ENCODE measurements at regions not wholly inside any gene's neighbourhood (a gene's known extent, or its start where the extent isn't known, plus 50 kb on each side); places are given as distances from the start of the nearest gene placed in this dataset.

GRCh38 chr5:63220244-63220643, 641.6 kb downstream of the LRRC70 start:
- WGBS, 2 donors (ENCODE audit: low coverage in 1 of 2), result 25 to 54% methylated on average over 1 of the region's 1 CpG
- H3K36me3 ChIP-seq, result no peaks in the 10 kb centered on the region
- H3K4me1 ChIP-seq, result no peaks in the 10 kb centered on the region
- H3K27me3 ChIP-seq, result no peaks in the 10 kb centered on the region
- no peak for TF ChIP-seq POLR2AphosphoS5 (IDR thresholded peaks at IDR 0.05)
- TF ChIP-seq POLR2A (IDR thresholded peaks at IDR 0.05), result no peak
- TF ChIP-seq, protein P1, sequence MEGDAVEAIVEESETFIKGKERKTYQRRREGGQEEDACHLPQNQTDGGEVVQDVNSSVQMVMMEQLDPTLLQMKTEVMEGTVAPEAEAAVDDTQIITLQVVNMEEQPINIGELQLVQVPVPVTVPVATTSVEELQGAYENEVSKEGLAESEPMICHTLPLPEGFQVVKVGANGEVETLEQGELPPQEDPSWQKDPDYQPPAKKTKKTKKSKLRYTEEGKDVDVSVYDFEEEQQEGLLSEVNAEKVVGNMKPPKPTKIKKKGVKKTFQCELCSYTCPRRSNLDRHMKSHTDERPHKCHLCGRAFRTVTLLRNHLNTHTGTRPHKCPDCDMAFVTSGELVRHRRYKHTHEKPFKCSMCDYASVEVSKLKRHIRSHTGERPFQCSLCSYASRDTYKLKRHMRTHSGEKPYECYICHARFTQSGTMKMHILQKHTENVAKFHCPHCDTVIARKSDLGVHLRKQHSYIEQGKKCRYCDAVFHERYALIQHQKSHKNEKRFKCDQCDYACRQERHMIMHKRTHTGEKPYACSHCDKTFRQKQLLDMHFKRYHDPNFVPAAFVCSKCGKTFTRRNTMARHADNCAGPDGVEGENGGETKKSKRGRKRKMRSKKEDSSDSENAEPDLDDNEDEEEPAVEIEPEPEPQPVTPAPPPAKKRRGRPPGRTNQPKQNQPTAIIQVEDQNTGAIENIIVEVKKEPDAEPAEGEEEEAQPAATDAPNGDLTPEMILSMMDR (IDR thresholded peaks at IDR 0.05), result no peak
- no peak for TF ChIP-seq EP300 (IDR thresholded peaks at IDR 0.05; ENCODE audit: low read depth)
- no peak for DNase-seq
- no peak overlapping the region for H3K4me3 ChIP-seq
- no peaks in the 10 kb centered on the region for H3K9me3 ChIP-seq
- no peak overlapping the region for H3K27ac ChIP-seq
- intact Hi-C loops (cut with DNase I; ENCODE audit: low total_unique reads), result no loop called here
- in situ Hi-C loops (cut with MboI; ENCODE audit: low pct_ligation_motif_present in 1 of 4, low pct_unique_long_range_greater_than_20kb in 1 of 4, low sequenced_read_pairs in 3 of 4), result no loop called here

GRCh38 chr5:63217422-63217821, 638.8 kb downstream of the LRRC70 start:
- in situ Hi-C loops (cut with MboI; ENCODE audit: low pct_ligation_motif_present in 1 of 4, low pct_unique_long_range_greater_than_20kb in 1 of 4, low sequenced_read_pairs in 3 of 4), result no loop called here
- H3K27ac ChIP-seq, result no peak overlapping the region
- no peaks in the 10 kb centered on the region for H3K4me1 ChIP-seq
- no peaks in the 10 kb centered on the region for H3K27me3 ChIP-seq
- H3K4me3 ChIP-seq, result no peak overlapping the region
- H3K36me3 ChIP-seq, result no peaks in the 10 kb centered on the region
- 58 to 81% methylated on average over 4 of the region's 4 CpGs for WGBS, 2 donors (ENCODE audit: low coverage in 1 of 2)
- TF ChIP-seq EP300 (IDR thresholded peaks at IDR 0.05; ENCODE audit: low read depth) (no peak), POLR2A (IDR thresholded peaks at IDR 0.05) (no peak), POLR2AphosphoS5 (IDR thresholded peaks at IDR 0.05) (no peak)
- TF ChIP-seq, protein P1 (IDR thresholded peaks at IDR 0.05), result no peak
- intact Hi-C loops (cut with DNase I; ENCODE audit: low total_unique reads), result no loop called here
- DNase-seq, result no peak
- H3K9me3 ChIP-seq, result no peaks in the 10 kb centered on the region

GRCh38 chr5:63213256-63213655, 634.6 kb downstream of the LRRC70 start:
- Histone ChIP-seq H3K4me1 (no peaks in the 10 kb centered on the region), H3K36me3 (no peaks in the 10 kb centered on the region), H3K4me3 (no peak overlapping the region), H3K9me3 (no peaks in the 10 kb centered on the region), H3K27me3 (no peaks in the 10 kb centered on the region), H3K27ac (no peak overlapping the region)
- in situ Hi-C loops (cut with MboI; ENCODE audit: low pct_ligation_motif_present in 1 of 4, low pct_unique_long_range_greater_than_20kb in 1 of 4, low sequenced_read_pairs in 3 of 4), result no loop called here
- 72 to 73% methylated on average over 2 of the region's 2 CpGs for WGBS, 2 donors (ENCODE audit: low coverage in 1 of 2)
- TF ChIP-seq EP300 (IDR thresholded peaks at IDR 0.05; ENCODE audit: low read depth) (no peak), POLR2AphosphoS5 (IDR thresholded peaks at IDR 0.05) (no peak), POLR2A (IDR thresholded peaks at IDR 0.05) (no peak)
- TF ChIP-seq, protein P1 (IDR thresholded peaks at IDR 0.05), result no peak
- DNase-seq, result no peak
- intact Hi-C loops (cut with DNase I; ENCODE audit: low total_unique reads), result no loop called here

DNA sequence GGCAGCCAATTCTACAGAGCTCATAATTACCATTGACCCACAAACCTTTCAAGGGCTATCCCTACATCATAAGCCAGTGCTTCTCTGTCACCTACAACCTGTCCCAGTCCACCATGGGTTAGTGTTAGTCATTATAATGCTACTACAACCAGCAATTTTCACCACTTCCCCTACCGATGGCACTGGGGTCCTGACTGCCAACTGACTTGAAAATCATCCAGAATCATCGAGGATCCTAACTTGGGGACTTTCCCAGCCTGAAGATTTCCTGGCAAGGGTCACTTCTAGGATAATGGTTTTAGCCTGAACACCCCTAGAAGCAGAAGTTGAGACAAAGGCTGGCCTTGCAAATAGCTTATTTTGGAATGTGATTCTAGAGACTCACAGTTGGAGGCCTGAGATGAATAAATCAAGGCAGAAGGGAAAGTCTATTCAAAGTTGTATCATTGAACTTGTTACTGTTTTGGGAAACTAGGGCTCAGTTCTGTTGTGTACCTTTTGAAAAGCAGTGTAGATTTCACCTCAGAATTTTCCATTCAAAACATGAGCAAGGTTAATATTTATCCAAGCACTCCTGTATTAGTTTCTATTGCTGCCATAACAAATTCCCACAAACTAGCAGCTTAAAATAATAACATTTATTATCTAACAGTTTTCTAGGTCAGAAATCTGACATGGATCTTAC, 633.0 kb downstream of the LRRC70 start:
- no peak for DNase-seq

More for the DNA sequence above, 633.0 kb downstream of the LRRC70 start:
- Histone ChIP-seq H3K27ac (no peak overlapping the region), H3K4me1 (no peaks in the 10 kb centered on the region), H3K36me3 (no peaks in the 10 kb centered on the region), H3K9me3 (no peaks in the 10 kb centered on the region), H3K4me3 (no peak overlapping the region), H3K27me3 (no peaks in the 10 kb centered on the region)
- intact Hi-C loops (cut with DNase I; ENCODE audit: low total_unique reads) (no loop called here), in situ Hi-C loops (cut with MboI; ENCODE audit: low pct_ligation_motif_present in 1 of 4, low pct_unique_long_range_greater_than_20kb in 1 of 4, low sequenced_read_pairs in 3 of 4) (no loop called here)
- no peak for TF ChIP-seq POLR2AphosphoS5 (IDR thresholded peaks at IDR 0.05)
- TF ChIP-seq EP300 (IDR thresholded peaks at IDR 0.05; ENCODE audit: low read depth), result no peak
- TF ChIP-seq POLR2A (IDR thresholded peaks at IDR 0.05), result no peak
- TF ChIP-seq, protein P1 (IDR thresholded peaks at IDR 0.05), result no peak
- WGBS, 2 donors (ENCODE audit: low coverage in 1 of 2), result 41 to 71% methylated on average over 1 to 2 of the region's 2 CpGs

All from transverse colon (tissue), 4 donors.